ENCODE measurements at regions not wholly inside any gene's neighbourhood (a gene's known extent, or its start where the extent isn't known, plus 50 kb on each side); places are given as distances from the start of the nearest gene placed in this dataset.

- Histone ChIP-seq H3K27ac (ENCODE audit: low read depth, low read length) (no peak overlapping the region), H3K4me3 (ENCODE audit: low read length) (no peak overlapping the region), H3K9me3 (ENCODE audit: control insufficient read depth in 2 of 3, low read length in 3 of 3) (no peaks in the 10 kb centered on the region), H3K27me3 (ENCODE audit: control insufficient read depth in 2 of 2, insufficient read depth in 2 of 2, low read length in 2 of 2) (no peaks in the 10 kb centered on the region), H3K4me1 (ENCODE audit: control insufficient read depth in 2 of 2, insufficient read depth in 2 of 2, low read length in 2 of 2) (no peaks in the 10 kb centered on the region), H3K36me3 (ENCODE audit: control insufficient read depth in 2 of 3, insufficient read depth in 3 of 3, low read length in 3 of 3) (no peaks in the 10 kb centered on the region)
- ATAC-seq: no peak
- Mint-ChIP-seq H3K4me3 (no peak overlapping the region), H3K4me1 (no peaks in the 10 kb centered on the region), H3K36me3 (peaks cover 0 to 9% (median 0%) of the 10 kb centered on the region in 5 donors), H3K27me3 (peaks cover 2 to 24% (median 11%) of the 10 kb centered on the region in 5 donors), H3K27ac (no peak overlapping the region), H3K9me3 (peaks cover 10 to 47% (median 16%) of the 10 kb centered on the region in 11 donors)
- intact Hi-C loops (cut with micrococcal nuclease): no loop called here
- ChIA-PET POLR2A (no interaction called here), CTCF (no interaction called here)
- no peak for DNase-seq
These were observed 50.7 kb upstream of the PDE4B start for GRCh38 chr1:65741993-65742392.
